Femur (tissue), 1 donor: ENCODE measurements at regions not wholly inside any gene's neighbourhood (a gene's known extent, or its start where the extent isn't known, plus 50 kb on each side); places are given as distances from the start of the nearest gene placed in this dataset.

Experiments used
- DNase-seq: peaks from one replicate; pipeline ENCODE4 v3.0.0-alpha.2; 2017

- no peak for DNase-seq
These were observed 54.0 kb downstream of the C11orf91 start for GRCh38 chr11:33646629-33647028.

GRCh38 chr11:33646168-33646567, 54.5 kb downstream of the C11orf91 start:
- DNase-seq = no peak

- DNase-seq = no peak
These were observed 54.9 kb downstream of the C11orf91 start for GRCh38 chr11:33645686-33646085.

GRCh38 chr11:33643167-33643824, 57.3 kb downstream of the C11orf91 start:
- DNase-seq = no peak

GRCh38 chr11:33642461-33643166, 58.0 kb downstream of the C11orf91 start:
- DNase-seq = no peak

- no peak for DNase-seq
These were observed 59.8 kb downstream of the C11orf91 start for GRCh38 chr11:33640730-33641371.

GRCh38 chr11:33638608-33639007, 62.0 kb downstream of the C11orf91 start:
- no peak for DNase-seq

- no peak for DNase-seq
These were observed 64.5 kb downstream of the C11orf91 start for GRCh38 chr11:33636104-33636503.

GRCh38 chr11:33635161-33635560, 65.5 kb downstream of the C11orf91 start:
- DNase-seq = no peak

GRCh38 chr11:33634291-33634834, 66.3 kb downstream of the C11orf91 start:
- DNase-seq = no peak

- no peak for DNase-seq
These were observed 67.2 kb downstream of the C11orf91 start for GRCh38 chr11:33633251-33634003.

- no peak for DNase-seq
These were observed 68.9 kb downstream of the C11orf91 start for GRCh38 chr11:33631749-33632091.

- no peak for DNase-seq
These were observed 69.5 kb downstream of the C11orf91 start for GRCh38 chr11:33630936-33631748.

GRCh38 chr11:33624083-33624482, 76.5 kb downstream of the C11orf91 start:
- peak; percentile 70 for DNase-seq

GRCh38 chr11:33622806-33623205, 77.8 kb downstream of the C11orf91 start:
- no peak for DNase-seq

GRCh38 chr11:33622186-33622585, 78.4 kb downstream of the C11orf91 start:
- peak; percentile 70 for DNase-seq

- DNase-seq = peak; percentile 37
These were observed 80.0 kb downstream of the C11orf91 start for GRCh38 chr11:33620423-33621171.

GRCh38 chr11:33618956-33619355, 81.7 kb downstream of the C11orf91 start:
- DNase-seq = no peak

- DNase-seq = no peak
These were observed 82.3 kb downstream of the C11orf91 start for GRCh38 chr11:33618351-33618710.

- no peak for DNase-seq
These were observed 82.8 kb downstream of the C11orf91 start for GRCh38 chr11:33617672-33618350.

- no peak for DNase-seq
These were observed 84.1 kb downstream of the C11orf91 start for GRCh38 chr11:33616552-33616951.
